GM19238 (cell line): ENCODE measurements at regions not wholly inside any gene's neighbourhood (a gene's known extent, or its start where the extent isn't known, plus 50 kb on each side); places are given as distances from the start of the nearest gene placed in this dataset.

Experiments used
- DNase-seq: peaks from one replicate; pipeline ENCODE4 v3.0.0; 2011; ENCODE audit warnings: low spot score; ENCODE audit not compliant: insufficient read length

- no peak for DNase-seq
These were observed 76.5 kb upstream of the C1orf21 start for GRCh38 chr1:184310157-184310819.

DNA sequence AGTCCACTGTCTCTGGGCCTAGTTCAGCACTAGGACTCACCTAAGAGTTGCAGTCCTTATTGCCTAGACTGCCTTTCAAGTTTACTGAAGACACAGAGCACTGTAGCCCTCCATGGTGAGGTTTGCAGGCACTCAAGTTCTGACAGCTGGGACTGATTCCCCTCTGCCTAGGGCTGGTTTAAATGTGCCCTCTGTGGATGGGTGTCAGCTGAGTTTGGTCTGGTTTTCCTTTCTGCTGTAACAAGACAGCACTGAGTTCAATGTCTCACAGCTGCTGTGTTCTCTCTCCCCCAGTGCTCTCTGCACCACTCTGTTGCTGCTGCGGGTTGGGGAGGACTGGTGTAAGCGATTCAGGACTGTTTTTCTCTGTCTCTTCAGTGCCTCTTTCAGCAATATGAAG is 75.2 kb upstream of the C1orf21 start:
- DNase-seq = no peak

DNA sequence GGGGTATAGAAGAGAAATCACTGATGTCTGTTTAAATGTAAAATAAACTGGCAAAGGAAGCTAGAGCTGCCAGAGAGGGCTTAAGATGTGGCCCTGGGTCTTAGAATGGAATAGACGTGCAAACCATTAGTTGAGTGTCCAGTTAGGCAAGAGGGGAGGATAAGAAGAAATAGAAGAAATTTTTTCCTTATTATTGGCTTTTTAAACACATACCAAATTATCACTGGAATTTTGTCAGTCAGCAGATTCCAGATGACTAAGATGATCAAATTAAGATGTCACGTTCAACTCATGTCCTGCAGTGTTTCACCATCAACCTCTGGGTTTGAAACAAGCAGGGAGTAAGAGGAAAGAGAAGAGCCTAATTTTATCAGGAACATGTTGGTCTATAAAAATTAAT is 71.6 kb upstream of the C1orf21 start:
- DNase-seq = no peak

GRCh38 chr1:184319879-184320278 is 67.0 kb upstream of the C1orf21 start:
- DNase-seq = no peak

DNA sequence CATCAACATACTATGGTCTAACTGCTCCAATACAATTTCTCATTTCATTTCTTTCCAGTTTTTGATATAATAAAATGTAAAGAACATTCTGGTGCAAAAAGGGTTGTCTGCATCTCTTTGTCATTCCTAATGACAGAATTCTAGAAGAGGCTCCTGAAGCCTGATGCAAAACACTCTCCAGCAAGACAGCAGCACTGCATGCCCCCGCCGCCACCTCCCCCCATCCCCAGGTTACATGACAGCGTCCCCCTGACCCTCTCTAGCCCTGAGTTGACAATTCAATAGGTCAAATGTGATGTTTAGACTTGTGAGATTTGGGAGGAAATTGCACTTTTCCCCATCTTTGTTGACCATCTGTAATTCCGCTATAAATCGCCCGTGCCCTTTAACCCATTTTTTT is 64.6 kb upstream of the C1orf21 start:
- DNase-seq = no peak

- no peak for DNase-seq
These were observed 61.9 kb upstream of the C1orf21 start for GRCh38 chr1:184324972-184325371.

DNA sequence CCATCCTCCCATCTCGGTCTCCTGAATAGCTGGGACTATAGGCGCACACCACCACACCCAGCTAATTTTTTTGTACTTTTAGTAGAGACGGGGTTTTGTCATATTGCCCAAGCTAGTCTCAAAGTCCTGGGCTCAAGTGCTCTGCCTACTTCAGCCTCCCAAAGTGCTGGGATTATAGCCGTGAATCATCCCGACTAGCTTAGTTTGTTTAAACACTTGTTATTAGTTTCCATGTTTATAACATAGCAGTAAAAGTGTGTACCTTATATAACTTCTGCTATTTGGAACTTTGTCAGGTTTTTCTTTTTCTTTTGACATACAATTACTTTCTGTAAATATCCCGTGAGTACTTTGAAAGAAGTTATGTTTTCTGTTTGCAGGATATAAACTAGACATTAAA is 60.6 kb upstream of the C1orf21 start:
- no peak for DNase-seq

GRCh38 chr1:184329245-184329953 is 57.4 kb upstream of the C1orf21 start:
- no peak for DNase-seq

- DNase-seq = no peak
These were observed 56.6 kb upstream of the C1orf21 start for GRCh38 chr1:184329962-184330868.

DNA sequence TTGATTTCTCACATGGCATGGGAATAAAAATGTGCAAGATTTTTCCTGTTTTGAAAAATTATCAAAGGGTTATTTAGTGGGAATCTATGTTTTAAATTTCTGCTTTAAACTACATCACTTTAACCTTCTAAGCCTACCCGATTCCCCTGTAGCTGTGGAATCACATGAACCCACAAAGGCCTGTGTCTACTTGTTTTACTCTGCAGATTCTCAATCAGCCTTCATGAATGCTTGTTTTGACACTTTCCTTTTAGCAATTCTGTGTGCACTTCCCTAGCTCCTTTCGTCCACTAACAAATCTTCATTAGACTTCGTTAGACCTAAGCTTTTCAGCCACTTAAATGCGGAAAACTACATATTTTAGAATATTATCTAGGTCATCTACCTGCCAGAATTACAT is 56.0 kb upstream of the C1orf21 start:
- no peak for DNase-seq
